Activated CD8-positive, alpha-beta memory T cell treated with anti-CD3 and anti-CD28 coated beads for 4 hours (primary cell): ENCODE measurements at regions not wholly inside any gene's neighbourhood (a gene's known extent, or its start where the extent isn't known, plus 50 kb on each side); places are given as distances from the start of the nearest gene placed in this dataset.

Experiments
- DNase-seq, 2 donors: peaks; one replicate each; pipeline ENCODE4 v3.0.0-alpha.2; 2020; ENCODE audit warnings: low read depth in 2 of 2

- no peak for DNase-seq
Measured at GRCh38 chr11:16440136-16440535, 83.8 kb upstream of the SOX6 start.

GRCh38 chr11:16434036-16434435 is 77.7 kb upstream of the SOX6 start:
- DNase-seq, result no peak

- DNase-seq, result no peak
Measured at GRCh38 chr11:16430674-16431073, 74.3 kb upstream of the SOX6 start.

- no peak for DNase-seq
Measured at GRCh38 chr11:16421826-16422225, 65.5 kb upstream of the SOX6 start.

GRCh38 chr11:16418428-16419097 is 62.2 kb upstream of the SOX6 start:
- DNase-seq, result no peak

- DNase-seq, result no peak
Measured at GRCh38 chr11:16412525-16413172, 56.3 kb upstream of the SOX6 start.

- DNase-seq, result no peak
Measured at GRCh38 chr11:16410479-16410878, 54.1 kb upstream of the SOX6 start.

- no peak for DNase-seq
Measured at GRCh38 chr11:16408619-16409018, 52.3 kb upstream of the SOX6 start.

- no peak for DNase-seq
Measured at GRCh38 chr11:16406226-16406625, 49.9 kb upstream of the SOX6 start.
